ENCODE measurements at regions not wholly inside any gene's neighbourhood (a gene's known extent, or its start where the extent isn't known, plus 50 kb on each side); places are given as distances from the start of the nearest gene placed in this dataset.
A peak's percentile ranks its signal among the peaks of the same experiment; 100 is the strongest.

- peak; percentile 64 for DNase-seq
Observed at GRCh38 chr2:20540587-20541293, 93.9 kb downstream of the RHOB start.

- no peak for DNase-seq
Observed at GRCh38 chr2:20541294-20541640, 94.4 kb downstream of the RHOB start.

- DNase-seq = no peak
Observed at GRCh38 chr2:20541651-20542050, 94.8 kb downstream of the RHOB start.

GRCh38 chr2:20542269-20542668 is 95.4 kb downstream of the RHOB start:
- no peak for DNase-seq

GRCh38 chr2:20542746-20543468 is 96.0 kb downstream of the RHOB start:
- DNase-seq = no peak

GRCh38 chr2:20543469-20544152 is 96.7 kb downstream of the RHOB start:
- no peak for DNase-seq

- no peak for DNase-seq
Observed at GRCh38 chr2:20544153-20544747, 97.4 kb downstream of the RHOB start.

- no peak for DNase-seq
Observed at GRCh38 chr2:20549144-20549543, 101.8 kb downstream of the HS1BP3 start.

GRCh38 chr2:20549691-20550348 is 101.1 kb downstream of the HS1BP3 start:
- no peak for DNase-seq

GRCh38 chr2:20551260-20551944 is 99.5 kb downstream of the HS1BP3 start:
- DNase-seq = no peak

- no peak for DNase-seq
Observed at GRCh38 chr2:20551945-20552328, 99.0 kb downstream of the HS1BP3 start.

GRCh38 chr2:20552847-20553246 is 98.1 kb downstream of the HS1BP3 start:
- no peak for DNase-seq

- no peak for DNase-seq
Observed at GRCh38 chr2:20553580-20553979, 97.3 kb downstream of the HS1BP3 start.

GRCh38 chr2:20555954-20556353 is 94.9 kb downstream of the HS1BP3 start:
- DNase-seq = no peak

GRCh38 chr2:20556756-20557155 is 94.1 kb downstream of the HS1BP3 start:
- DNase-seq = no peak

GRCh38 chr2:20557226-20557625 is 93.7 kb downstream of the HS1BP3 start:
- DNase-seq = no peak

GRCh38 chr2:20557635-20558034 is 93.3 kb downstream of the HS1BP3 start:
- DNase-seq = no peak

GRCh38 chr2:20558391-20559150 is 92.3 kb downstream of the HS1BP3 start:
- DNase-seq = peak; percentile 32

GRCh38 chr2:20559277-20559676 is 91.6 kb downstream of the HS1BP3 start:
- DNase-seq = no peak

GRCh38 chr2:20560011-20560410 is 90.9 kb downstream of the HS1BP3 start:
- no peak for DNase-seq

GRCh38 chr2:20560891-20561636 is 89.8 kb downstream of the HS1BP3 start:
- no peak for DNase-seq
